ENCODE measurements at regions not wholly inside any gene's neighbourhood (a gene's known extent, or its start where the extent isn't known, plus 50 kb on each side); places are given as distances from the start of the nearest gene placed in this dataset.

DNA sequence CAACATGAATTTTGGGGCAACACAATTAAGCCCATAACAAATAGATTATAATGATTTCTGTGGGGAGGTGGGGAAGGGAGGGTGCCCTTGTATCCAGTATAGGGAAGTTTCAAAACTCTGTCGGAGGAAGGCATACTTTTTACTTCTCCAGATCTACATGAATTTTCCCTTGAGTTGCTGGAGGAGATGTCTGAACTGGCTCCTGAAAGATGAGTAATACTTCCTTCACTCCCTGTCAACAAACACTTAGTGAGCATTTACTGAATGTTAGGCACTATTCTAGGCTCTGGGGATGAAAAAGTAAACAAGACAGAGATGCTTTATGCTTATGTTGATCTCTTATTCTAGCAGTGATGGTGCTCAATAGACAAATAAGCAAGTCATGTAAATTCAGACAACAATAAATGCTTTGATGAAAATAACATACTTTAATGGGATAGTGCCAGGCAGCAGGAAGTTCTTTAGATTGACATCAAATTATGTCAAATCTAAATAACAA lies 197.9 kb upstream of the ANKH start:
- TF ChIP-seq EZH2phosphoT487 (IDR thresholded peaks at IDR 0.05; ENCODE audit: borderline replicate concordance, low read length): no peak
- TF ChIP-seq, protein P1, sequence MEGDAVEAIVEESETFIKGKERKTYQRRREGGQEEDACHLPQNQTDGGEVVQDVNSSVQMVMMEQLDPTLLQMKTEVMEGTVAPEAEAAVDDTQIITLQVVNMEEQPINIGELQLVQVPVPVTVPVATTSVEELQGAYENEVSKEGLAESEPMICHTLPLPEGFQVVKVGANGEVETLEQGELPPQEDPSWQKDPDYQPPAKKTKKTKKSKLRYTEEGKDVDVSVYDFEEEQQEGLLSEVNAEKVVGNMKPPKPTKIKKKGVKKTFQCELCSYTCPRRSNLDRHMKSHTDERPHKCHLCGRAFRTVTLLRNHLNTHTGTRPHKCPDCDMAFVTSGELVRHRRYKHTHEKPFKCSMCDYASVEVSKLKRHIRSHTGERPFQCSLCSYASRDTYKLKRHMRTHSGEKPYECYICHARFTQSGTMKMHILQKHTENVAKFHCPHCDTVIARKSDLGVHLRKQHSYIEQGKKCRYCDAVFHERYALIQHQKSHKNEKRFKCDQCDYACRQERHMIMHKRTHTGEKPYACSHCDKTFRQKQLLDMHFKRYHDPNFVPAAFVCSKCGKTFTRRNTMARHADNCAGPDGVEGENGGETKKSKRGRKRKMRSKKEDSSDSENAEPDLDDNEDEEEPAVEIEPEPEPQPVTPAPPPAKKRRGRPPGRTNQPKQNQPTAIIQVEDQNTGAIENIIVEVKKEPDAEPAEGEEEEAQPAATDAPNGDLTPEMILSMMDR (IDR thresholded peaks at IDR 0.05; ENCODE audit: low read depth, low read length, poor library complexity, severe bottlenecking): no peak
- H3K4me3 ChIP-seq (ENCODE audit: low read length): no peak overlapping the region

DNA sequence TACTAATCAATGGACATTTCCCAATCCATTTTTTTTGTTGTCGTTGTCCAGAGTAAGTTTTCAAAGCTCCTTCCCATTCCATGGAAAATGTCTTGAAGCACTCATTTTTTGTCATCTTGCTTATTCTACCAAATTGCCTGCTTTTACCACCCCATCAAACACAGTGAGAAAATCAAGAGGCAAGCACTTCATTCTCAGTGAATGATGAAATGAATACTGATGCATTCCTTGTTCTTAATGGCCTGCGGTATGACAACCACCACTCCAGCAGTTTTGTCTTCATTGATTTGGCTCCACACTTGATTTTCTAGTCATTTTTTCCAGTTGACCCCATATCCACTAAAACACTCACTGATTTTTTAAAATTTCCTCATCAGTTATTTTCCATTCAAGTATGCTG lies 193.5 kb upstream of the ANKH start:
- H3K27me3 ChIP-seq (ENCODE audit: control insufficient read depth, low read length): no peaks in the 10 kb centered on the region
- H4K20me1 ChIP-seq (ENCODE audit: control insufficient read depth, insufficient read depth, low read depth, low read length): no peaks in the 10 kb centered on the region
- no peak overlapping the region for H3K4me3 ChIP-seq (ENCODE audit: low read length)
- no peaks in the 10 kb centered on the region for H3F3A ChIP-seq (ENCODE audit: control insufficient read depth, insufficient read depth)
- no peak for TF ChIP-seq EZH2phosphoT487 (IDR thresholded peaks at IDR 0.05; ENCODE audit: borderline replicate concordance, low read length)
- TF ChIP-seq, protein P1 (IDR thresholded peaks at IDR 0.05; ENCODE audit: low read depth, low read length, poor library complexity, severe bottlenecking): no peak
- H3K4me2 ChIP-seq (ENCODE audit: low read length): no peak overlapping the region
- H3K9me3 ChIP-seq (ENCODE audit: control insufficient read depth, insufficient read depth, low read length): no peaks in the 10 kb centered on the region
- H3K79me2 ChIP-seq (ENCODE audit: control insufficient read depth, low read length): no peaks in the 10 kb centered on the region
- no peaks in the 10 kb centered on the region for H3K36me3 ChIP-seq (ENCODE audit: control insufficient read depth, low read length)
- H3K4me1 ChIP-seq (ENCODE audit: control insufficient read depth, low read length): no peaks in the 10 kb centered on the region
- H3K27ac ChIP-seq (ENCODE audit: low read depth, low read length): no peak overlapping the region
- H3K9me2 ChIP-seq (replicated peaks; ENCODE audit: control insufficient read depth, low read length): no peaks in the 10 kb centered on the region

More for the DNA sequence above, 197.9 kb upstream of the ANKH start:
- no peaks in the 10 kb centered on the region for H3K79me2 ChIP-seq (ENCODE audit: control insufficient read depth, low read length)
- no peaks in the 10 kb centered on the region for H3K9me3 ChIP-seq (ENCODE audit: control insufficient read depth, insufficient read depth, low read length)
- H3K4me2 ChIP-seq (ENCODE audit: low read length): no peak overlapping the region
- no peaks in the 10 kb centered on the region for H3K27me3 ChIP-seq (ENCODE audit: control insufficient read depth, low read length)
- no peak overlapping the region for H3K27ac ChIP-seq (ENCODE audit: low read depth, low read length)
- no peaks in the 10 kb centered on the region for H3K4me1 ChIP-seq (ENCODE audit: control insufficient read depth, low read length)
- H4K20me1 ChIP-seq (ENCODE audit: control insufficient read depth, insufficient read depth, low read depth, low read length): no peaks in the 10 kb centered on the region
- no peaks in the 10 kb centered on the region for H3F3A ChIP-seq (ENCODE audit: control insufficient read depth, insufficient read depth)
- H3K36me3 ChIP-seq (ENCODE audit: control insufficient read depth, low read length): no peaks in the 10 kb centered on the region
- H3K9me2 ChIP-seq (replicated peaks; ENCODE audit: control insufficient read depth, low read length): no peaks in the 10 kb centered on the region

DNA sequence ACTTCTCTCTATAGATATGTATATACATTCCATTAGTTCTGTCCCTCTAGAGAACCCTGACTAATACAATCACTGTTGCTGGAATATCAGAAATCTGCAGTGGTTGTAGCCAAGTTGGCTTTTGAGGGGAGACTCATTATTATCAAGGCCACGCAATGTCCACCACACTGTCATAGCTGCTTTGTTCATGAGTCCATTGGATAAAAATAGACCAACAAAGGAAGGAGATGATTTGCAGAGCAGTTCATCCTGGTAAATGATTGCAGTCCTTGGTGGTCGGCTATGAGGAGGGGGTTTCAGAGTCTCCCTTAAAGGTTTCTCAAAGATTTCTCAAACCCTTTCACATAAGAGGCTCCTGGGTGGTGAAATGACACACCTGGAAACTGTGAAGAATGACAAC lies 192.8 kb upstream of the ANKH start:
- H3K9me2 ChIP-seq (replicated peaks; ENCODE audit: control insufficient read depth, low read length): no peaks in the 10 kb centered on the region
- TF ChIP-seq, protein P1 (IDR thresholded peaks at IDR 0.05; ENCODE audit: low read depth, low read length, poor library complexity, severe bottlenecking): no peak
- TF ChIP-seq EZH2phosphoT487 (IDR thresholded peaks at IDR 0.05; ENCODE audit: borderline replicate concordance, low read length): no peak
- no peaks in the 10 kb centered on the region for H3K79me2 ChIP-seq (ENCODE audit: control insufficient read depth, low read length)
- H3K9me3 ChIP-seq (ENCODE audit: control insufficient read depth, insufficient read depth, low read length): no peaks in the 10 kb centered on the region
- no peak overlapping the region for H3K4me3 ChIP-seq (ENCODE audit: low read length)
- no peaks in the 10 kb centered on the region for H3K27me3 ChIP-seq (ENCODE audit: control insufficient read depth, low read length)
- H3K4me1 ChIP-seq (ENCODE audit: control insufficient read depth, low read length): no peaks in the 10 kb centered on the region
- H3K4me2 ChIP-seq (ENCODE audit: low read length): no peak overlapping the region
- H3K36me3 ChIP-seq (ENCODE audit: control insufficient read depth, low read length): no peaks in the 10 kb centered on the region
- no peak overlapping the region for H3K27ac ChIP-seq (ENCODE audit: low read depth, low read length)
- no peaks in the 10 kb centered on the region for H4K20me1 ChIP-seq (ENCODE audit: control insufficient read depth, insufficient read depth, low read depth, low read length)
- H3F3A ChIP-seq (ENCODE audit: control insufficient read depth, insufficient read depth): no peaks in the 10 kb centered on the region

Measured in DOHH2 (cell line).